Loucy (cell line): ENCODE measurements at regions not wholly inside any gene's neighbourhood (a gene's known extent, or its start where the extent isn't known, plus 50 kb on each side); places are given as distances from the start of the nearest gene placed in this dataset.
A peak's percentile ranks its signal among the peaks of the same experiment; 100 is the strongest.

Experiments used
- H2AFZ ChIP-seq: fragments of 200-600 bp; sonication (generic); 2 replicates; pipeline ENCODE4 v1.6.0; 2016; ENCODE audit warnings: antibody characterized with exemption, mild to moderate bottlenecking, low read length, moderate library complexity
- H3F3A ChIP-seq: fragments of 200-600 bp; 2 replicates; pipeline ENCODE4 v1.6.0; 2016; ENCODE audit warnings: antibody characterized with exemption, low read depth, mild to moderate bottlenecking
- H3K27me3 ChIP-seq: fragments of 200-600 bp; sonication (generic); 2 replicates; pipeline ENCODE4 v1.6.1; 2014; ENCODE audit warnings: low read length, mild to moderate bottlenecking; ENCODE audit not compliant: insufficient read depth, poor library complexity, severe bottlenecking
- H3K36me3 ChIP-seq: fragments of 200-600 bp; sonication (generic); 2 replicates; pipeline ENCODE4 v1.6.1; 2016; ENCODE audit warnings: low read length; ENCODE audit not compliant: insufficient read depth
- H3K4me1 ChIP-seq: fragments of 200-600 bp; sonication (generic); 2 replicates; pipeline ENCODE4 v1.5.1; 2014; ENCODE audit warnings: low read length, mild to moderate bottlenecking; ENCODE audit not compliant: insufficient read depth, poor library complexity, severe bottlenecking
- H3K4me2 ChIP-seq: fragments of 200-600 bp; sonication (generic); 2 replicates; pipeline ENCODE4 v1.6.0; 2014; ENCODE audit warnings: antibody characterized with exemption, low read length, low read depth, mild to moderate bottlenecking; ENCODE audit not compliant: poor library complexity, severe bottlenecking
- H3K4me3 ChIP-seq: fragments of 200-600 bp; sonication (generic); 2 replicates; pipeline ENCODE4 v1.5.1; 2014; ENCODE audit warnings: low read length, mild to moderate bottlenecking, mixed read lengths; ENCODE audit not compliant: poor library complexity, severe bottlenecking
- H3K79me2 ChIP-seq: fragments of 200-600 bp; sonication (generic); 2 replicates; pipeline ENCODE4 v1.6.1; 2014; ENCODE audit warnings: low read length; ENCODE audit not compliant: insufficient read depth
- H3K9ac ChIP-seq: fragments of 200-600 bp; sonication (generic); 2 replicates; pipeline ENCODE4 v1.6.0; 2014; ENCODE audit warnings: mild to moderate bottlenecking, low read depth, low read length, moderate library complexity; ENCODE audit not compliant: poor library complexity, severe bottlenecking
- H3K9me2 ChIP-seq: fragments of 200-600 bp; sonication (generic); replicated peaks from 2 replicates; pipeline ENCODE4 v1.6.1; 2016; ENCODE audit warnings: low read depth, low read length, mixed read lengths
- H3K9me3 ChIP-seq: fragments of 200-600 bp; sonication (generic); 2 replicates; pipeline ENCODE4 v1.6.1; 2014; ENCODE audit warnings: mild to moderate bottlenecking, antibody characterized with exemption, low read length, low read depth; ENCODE audit not compliant: insufficient read depth
- H4K20me1 ChIP-seq: fragments of 200-600 bp; sonication (generic); 2 replicates; pipeline ENCODE4 v1.6.0; 2014; ENCODE audit warnings: antibody characterized with exemption, low read length, mild to moderate bottlenecking; ENCODE audit not compliant: insufficient read depth, poor library complexity, severe bottlenecking
- EZH2phosphoT487 ChIP-seq: fragments of 200-600 bp; IDR thresholded peaks from 2 replicates; pipeline ENCODE4 v1.6.1; 2018; ENCODE audit warnings: antibody characterized with exemption, mild to moderate bottlenecking, moderate library complexity, borderline replicate concordance
- TF ChIP-seq, protein P1 (sequence below): fragments of 200-600 bp; sonication (generic); conservative IDR thresholded peaks from 2 replicates; pipeline ENCODE4 v1.5.1; 2014; ENCODE audit warnings: mild to moderate bottlenecking, antibody characterized with exemption, low read length

DNA sequence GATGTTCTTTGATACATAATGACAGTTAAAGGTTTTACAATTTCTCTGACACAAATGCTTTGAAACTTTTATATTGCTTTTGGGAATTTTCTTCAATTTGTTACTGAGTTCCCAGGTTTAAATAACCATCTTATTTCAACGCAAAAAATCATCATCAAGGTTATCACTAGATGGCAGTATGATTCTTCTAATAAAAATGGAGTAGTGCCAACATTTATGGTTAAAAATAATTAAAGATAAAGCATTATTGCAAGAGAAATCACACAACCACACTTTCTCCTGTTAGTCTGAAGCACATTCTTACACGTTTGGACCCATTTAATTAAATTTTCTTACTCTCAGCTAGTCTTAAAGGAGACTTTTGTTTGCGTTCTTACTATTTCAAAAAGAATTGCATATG, 611.3 kb upstream of the CPXCR1 start:
- Histone ChIP-seq H4K20me1 (no peaks in the 10 kb centered on the region), H3K9me2 (no peaks in the 10 kb centered on the region), H3K36me3 (no peaks in the 10 kb centered on the region), H3K4me1 (no peaks in the 10 kb centered on the region), H3F3A (no peaks in the 10 kb centered on the region), H3K27me3 (no peaks in the 10 kb centered on the region), H2AFZ (no peak overlapping the region), H3K4me3 (no peak overlapping the region), H3K9ac (no peak overlapping the region), H3K79me2 (no peaks in the 10 kb centered on the region), H3K9me3 (no peaks in the 10 kb centered on the region), H3K4me2 (no peak overlapping the region)
- TF ChIP-seq, protein P1, sequence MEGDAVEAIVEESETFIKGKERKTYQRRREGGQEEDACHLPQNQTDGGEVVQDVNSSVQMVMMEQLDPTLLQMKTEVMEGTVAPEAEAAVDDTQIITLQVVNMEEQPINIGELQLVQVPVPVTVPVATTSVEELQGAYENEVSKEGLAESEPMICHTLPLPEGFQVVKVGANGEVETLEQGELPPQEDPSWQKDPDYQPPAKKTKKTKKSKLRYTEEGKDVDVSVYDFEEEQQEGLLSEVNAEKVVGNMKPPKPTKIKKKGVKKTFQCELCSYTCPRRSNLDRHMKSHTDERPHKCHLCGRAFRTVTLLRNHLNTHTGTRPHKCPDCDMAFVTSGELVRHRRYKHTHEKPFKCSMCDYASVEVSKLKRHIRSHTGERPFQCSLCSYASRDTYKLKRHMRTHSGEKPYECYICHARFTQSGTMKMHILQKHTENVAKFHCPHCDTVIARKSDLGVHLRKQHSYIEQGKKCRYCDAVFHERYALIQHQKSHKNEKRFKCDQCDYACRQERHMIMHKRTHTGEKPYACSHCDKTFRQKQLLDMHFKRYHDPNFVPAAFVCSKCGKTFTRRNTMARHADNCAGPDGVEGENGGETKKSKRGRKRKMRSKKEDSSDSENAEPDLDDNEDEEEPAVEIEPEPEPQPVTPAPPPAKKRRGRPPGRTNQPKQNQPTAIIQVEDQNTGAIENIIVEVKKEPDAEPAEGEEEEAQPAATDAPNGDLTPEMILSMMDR: peak; percentile 45
- no peak for TF ChIP-seq EZH2phosphoT487

DNA sequence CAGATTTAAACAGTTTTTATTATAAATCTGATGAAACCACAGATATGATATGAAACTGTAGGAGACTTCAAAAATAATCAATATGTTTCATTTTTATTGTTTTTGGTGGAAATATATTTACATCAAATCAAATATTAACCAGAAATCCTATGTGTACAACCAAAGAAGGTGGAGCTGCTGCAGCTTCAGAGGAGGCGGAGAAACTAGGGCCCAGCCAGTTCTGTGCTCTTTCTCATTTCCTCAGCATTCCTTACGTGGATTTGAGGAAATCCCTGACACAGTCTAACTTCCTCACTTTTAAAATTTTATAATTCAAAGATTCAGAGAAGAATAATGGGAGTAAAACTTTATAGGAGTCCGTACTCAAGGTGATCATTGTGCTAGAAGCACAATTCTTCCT, 610.7 kb upstream of the CPXCR1 start:
- Histone ChIP-seq H3K9ac (no peak overlapping the region), H2AFZ (no peak overlapping the region), H3K36me3 (no peaks in the 10 kb centered on the region), H3F3A (no peaks in the 10 kb centered on the region), H3K79me2 (no peaks in the 10 kb centered on the region), H3K27me3 (no peaks in the 10 kb centered on the region), H3K4me2 (no peak overlapping the region), H3K9me2 (no peaks in the 10 kb centered on the region), H3K4me3 (no peak overlapping the region), H3K9me3 (no peaks in the 10 kb centered on the region), H4K20me1 (no peaks in the 10 kb centered on the region), H3K4me1 (no peaks in the 10 kb centered on the region)
- no peak for TF ChIP-seq EZH2phosphoT487
- TF ChIP-seq, protein P1: no peak

GRCh38 chrX:88146577-88146976, 600.4 kb upstream of the CPXCR1 start:
- H3K9ac ChIP-seq: no peak overlapping the region
- no peak overlapping the region for H2AFZ ChIP-seq
- H3F3A ChIP-seq: no peaks in the 10 kb centered on the region
- TF ChIP-seq EZH2phosphoT487: no peak
- TF ChIP-seq, protein P1: no peak
- no peaks in the 10 kb centered on the region for H3K36me3 ChIP-seq
- no peaks in the 10 kb centered on the region for H3K4me1 ChIP-seq
- no peaks in the 10 kb centered on the region for H3K9me3 ChIP-seq
- no peaks in the 10 kb centered on the region for H3K27me3 ChIP-seq
- no peaks in the 10 kb centered on the region for H3K9me2 ChIP-seq
- H3K79me2 ChIP-seq: no peaks in the 10 kb centered on the region
- H4K20me1 ChIP-seq: no peaks in the 10 kb centered on the region
- no peak overlapping the region for H3K4me3 ChIP-seq
- H3K4me2 ChIP-seq: no peak overlapping the region
